ENCODE measurements at regions not wholly inside any gene's neighbourhood (a gene's known extent, or its start where the extent isn't known, plus 50 kb on each side); places are given as distances from the start of the nearest gene placed in this dataset.

DNA sequence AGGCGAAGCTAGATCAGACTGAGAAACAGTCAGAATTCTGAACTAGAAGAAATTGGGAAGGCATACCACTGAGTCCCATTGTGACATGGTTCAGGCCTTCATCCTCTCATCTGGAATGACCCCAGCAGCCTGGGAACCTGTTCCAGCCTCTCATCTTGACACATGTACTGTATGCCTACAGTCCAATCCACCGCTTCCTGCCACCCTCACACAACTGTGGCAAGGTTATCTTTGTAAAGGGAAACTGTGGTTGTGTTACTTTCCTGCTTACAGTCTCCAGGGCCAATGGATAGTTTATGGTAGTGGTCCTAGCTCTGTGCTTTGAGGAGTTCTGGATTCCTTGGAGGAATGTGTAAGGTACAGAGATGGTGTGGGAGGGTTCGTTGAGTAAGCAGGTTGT lies 296.9 kb upstream of the TRIB2 start:
- no peak for DNase-seq (ENCODE audit: low spot score)

DNA sequence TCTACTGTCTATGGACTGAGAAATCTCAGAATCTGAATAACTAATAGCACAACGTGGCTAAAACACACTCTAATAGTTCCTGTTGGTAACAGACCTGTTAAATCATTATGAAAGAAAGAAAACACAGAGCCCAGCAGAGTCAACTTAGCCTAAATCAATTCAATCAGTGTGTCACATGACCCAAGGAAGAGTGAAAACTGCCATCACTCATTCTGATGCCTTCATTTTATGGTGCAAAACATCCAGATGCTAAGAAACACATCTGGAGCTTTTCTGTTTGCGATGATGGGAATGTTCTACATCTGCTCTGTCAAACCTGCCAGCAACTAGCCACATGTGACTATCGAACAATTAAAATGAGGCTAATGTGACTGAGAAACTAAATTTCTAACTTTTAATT lies 295.7 kb upstream of the TRIB2 start:
- no peak for DNase-seq (ENCODE audit: low spot score)

DNA sequence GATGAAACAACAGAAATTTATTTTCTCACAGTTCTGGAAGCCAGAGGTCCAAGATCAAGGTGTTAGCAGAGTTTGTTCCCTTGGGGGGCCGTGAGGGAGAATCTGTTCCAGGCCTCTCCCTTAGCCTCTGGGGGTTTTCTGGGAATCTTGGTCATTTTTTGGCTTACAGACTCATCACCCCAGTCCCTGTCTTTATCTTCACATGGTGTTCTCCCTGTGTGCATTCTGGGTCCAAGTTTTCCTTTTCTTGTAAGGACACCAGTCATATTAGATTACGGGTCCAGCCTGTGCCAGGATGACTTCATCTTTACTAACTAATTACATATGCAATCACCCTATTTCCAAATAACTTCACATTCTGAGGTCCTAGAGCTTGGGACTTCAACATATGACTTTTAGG lies 292.5 kb upstream of the TRIB2 start:
- DNase-seq (ENCODE audit: low spot score) = no peak

DNA sequence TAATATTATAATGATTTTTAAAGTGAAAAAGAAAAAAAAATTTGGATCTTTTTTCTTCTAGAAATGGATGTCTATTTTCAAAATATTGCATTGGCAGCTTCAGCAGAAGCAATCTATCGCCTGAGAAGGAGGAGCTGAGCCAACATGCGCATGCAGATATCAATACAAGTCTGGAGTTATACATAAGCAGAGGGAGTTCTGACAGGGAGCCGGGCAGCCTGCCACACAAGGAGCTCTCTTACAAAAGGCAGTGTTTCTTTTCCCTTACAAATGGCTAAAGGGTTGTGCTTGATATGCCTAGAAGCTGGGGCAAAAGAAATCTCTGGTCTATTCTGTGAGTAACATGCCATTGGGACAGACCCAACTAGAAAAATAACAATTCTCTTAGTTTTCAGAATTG lies 291.9 kb upstream of the TRIB2 start:
- no peak for DNase-seq (ENCODE audit: low spot score)

DNA sequence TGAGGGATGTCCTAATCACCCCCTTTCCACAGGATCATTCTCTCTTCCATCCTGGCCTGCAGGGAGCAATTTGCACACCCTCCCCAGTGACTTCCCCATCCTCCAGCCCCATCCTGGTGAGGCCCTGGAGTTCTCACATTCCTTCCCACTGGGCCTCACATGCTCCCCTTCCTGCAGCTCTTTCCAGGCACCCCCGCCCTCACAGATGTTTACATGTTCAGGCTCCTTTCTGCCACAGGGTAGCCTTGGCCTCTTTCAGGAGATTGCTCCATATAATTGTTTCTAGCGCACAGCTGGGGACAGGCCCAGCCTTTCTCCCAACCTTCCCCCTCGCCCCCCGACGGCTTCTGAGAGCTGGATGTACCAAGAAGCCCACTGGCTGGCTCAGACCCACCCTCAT lies 288.4 kb upstream of the TRIB2 start:
- DNase-seq (ENCODE audit: low spot score) = no peak

- no peak for DNase-seq (ENCODE audit: low spot score)
These were observed 287.9 kb upstream of the TRIB2 start for GRCh38 chr2:12428786-12429185.

- DNase-seq (ENCODE audit: low spot score) = no peak
These were observed 286.8 kb upstream of the TRIB2 start for GRCh38 chr2:12429779-12430406.

DNA sequence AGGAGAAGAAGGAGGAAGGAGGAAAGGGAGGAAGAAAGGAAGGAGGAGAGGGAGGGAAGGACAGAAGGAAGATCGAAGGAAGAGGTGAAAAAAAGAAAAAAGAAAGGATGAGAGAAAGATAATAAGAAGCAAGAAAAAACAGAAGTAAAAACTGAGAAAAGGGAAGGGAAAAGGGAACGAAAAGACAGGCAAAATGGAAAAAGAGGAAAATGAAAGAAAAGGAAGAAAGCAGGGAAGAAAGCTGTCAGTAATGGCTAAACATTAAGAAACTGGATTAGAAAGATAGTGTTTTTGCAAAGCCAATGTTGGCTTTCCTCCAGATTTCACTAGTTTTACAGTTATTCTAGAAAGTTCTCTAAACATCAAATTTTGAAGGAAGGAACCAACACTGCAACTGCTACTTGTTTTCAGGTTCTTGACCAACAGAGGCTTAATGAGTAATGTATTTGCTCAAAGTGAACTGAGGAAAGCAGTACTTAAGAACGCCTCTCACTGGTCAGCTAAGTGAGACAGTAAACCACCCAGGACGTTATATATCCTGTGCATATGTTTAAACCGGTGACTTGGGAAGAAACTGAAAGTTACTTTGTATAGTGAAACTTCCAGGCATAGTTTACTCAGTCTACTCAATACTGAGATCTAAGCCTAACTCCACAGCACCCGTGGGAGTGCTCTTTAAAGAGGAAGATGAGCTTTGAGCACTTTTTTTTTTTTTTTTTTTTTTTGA lies 286.2 kb upstream of the TRIB2 start:
- DNase-seq (ENCODE audit: low spot score) = no peak

GRCh38 chr2:12432985-12433625 lies 283.6 kb upstream of the TRIB2 start:
- DNase-seq (ENCODE audit: low spot score) = no peak

- DNase-seq (ENCODE audit: low spot score) = no peak
These were observed 283.1 kb upstream of the TRIB2 start for GRCh38 chr2:12433626-12433990.

DNA sequence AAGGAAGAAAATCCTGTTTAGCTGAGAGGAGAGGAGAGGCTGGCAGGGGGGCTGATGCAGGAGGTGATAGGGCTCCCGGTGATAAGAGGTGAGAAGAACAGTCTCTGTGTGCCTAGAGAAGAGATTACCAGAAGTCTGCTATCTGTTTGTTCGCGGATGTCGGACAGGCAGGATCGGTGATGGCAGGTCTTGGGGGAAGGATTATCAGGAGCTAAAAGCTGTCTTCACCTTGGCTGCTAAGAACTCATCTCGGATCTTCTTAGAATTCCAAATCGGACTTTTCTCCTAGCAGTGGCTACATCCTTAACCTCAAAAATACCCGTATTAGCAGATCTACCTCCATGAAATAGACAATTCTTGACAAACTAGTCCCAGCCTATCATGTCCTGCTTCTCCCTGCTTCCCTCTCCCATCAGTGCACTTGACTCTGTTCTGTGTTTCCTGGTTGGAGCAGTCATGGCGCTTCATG lies 282.1 kb upstream of the TRIB2 start:
- DNase-seq (ENCODE audit: low spot score) = no peak

GRCh38 chr2:12435430-12436222 lies 281.1 kb upstream of the TRIB2 start:
- DNase-seq (ENCODE audit: low spot score) = no peak

- no peak for DNase-seq (ENCODE audit: low spot score)
These were observed 280.3 kb upstream of the TRIB2 start for GRCh38 chr2:12436483-12436882.

- DNase-seq (ENCODE audit: low spot score) = no peak
These were observed 279.7 kb upstream of the TRIB2 start for GRCh38 chr2:12436935-12437561.

GRCh38 chr2:12440731-12441130 lies 276.0 kb upstream of the TRIB2 start:
- no peak for DNase-seq (ENCODE audit: low spot score)

DNA sequence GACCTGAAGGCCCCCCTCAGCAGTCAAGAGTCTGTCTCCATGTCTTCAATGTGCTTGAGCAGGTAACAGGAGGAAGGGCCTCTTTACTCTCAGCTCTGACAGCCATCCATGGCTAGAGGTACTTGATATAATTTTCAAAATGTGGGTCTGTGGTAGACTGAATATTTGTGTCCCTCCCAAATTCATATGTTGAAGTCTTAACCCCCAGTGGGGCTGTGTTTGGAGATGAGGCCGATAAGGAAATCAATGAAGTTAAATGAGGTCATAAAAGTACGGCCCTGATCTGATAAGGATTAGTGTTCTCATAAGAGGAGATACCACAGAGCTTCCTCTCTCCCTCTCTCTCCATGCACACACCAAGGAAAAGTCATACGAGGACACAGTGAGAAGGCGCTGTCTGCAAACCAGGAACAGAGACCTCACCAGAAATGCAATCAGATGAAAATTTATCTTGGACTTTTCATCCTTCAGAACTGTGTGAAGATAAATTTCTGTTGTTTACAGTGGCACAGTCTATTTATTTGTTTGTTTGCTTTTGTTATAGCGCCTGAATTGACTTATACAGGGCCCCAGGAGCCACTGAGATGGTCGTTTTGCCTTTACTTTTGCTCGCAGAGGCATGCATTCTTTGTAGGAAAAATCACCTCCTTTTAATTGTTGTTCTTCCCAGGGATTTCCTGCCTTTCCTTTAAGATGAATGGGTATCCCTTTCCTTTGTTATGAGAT lies 274.8 kb upstream of the TRIB2 start:
- DNase-seq (ENCODE audit: low spot score) = no peak

GRCh38 chr2:12442476-12442847 lies 274.3 kb upstream of the TRIB2 start:
- peak; percentile 29 for DNase-seq (ENCODE audit: low spot score)

GRCh38 chr2:12448846-12449505 lies 267.8 kb upstream of the TRIB2 start:
- DNase-seq (ENCODE audit: low spot score) = no peak

DNA sequence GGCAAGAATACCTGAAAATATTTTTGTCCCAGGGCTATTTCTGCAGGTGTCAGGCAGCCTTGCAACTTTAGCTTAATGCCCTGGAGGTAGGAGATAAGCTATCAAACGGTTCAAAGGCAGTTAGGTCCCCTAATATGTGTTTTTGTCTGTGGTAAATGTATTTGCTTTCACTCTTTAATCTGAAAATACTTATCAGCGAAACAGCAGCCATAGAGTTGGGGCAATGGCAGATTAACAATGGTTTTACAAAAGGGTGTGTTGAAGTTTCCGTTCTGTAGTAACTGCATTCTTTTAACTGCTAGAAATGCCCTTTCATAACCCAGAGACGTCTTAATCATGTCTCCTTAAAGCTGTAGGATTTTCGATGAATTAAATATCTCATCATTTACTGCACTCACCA lies 265.0 kb upstream of the TRIB2 start:
- DNase-seq (ENCODE audit: low spot score) = no peak

DNA sequence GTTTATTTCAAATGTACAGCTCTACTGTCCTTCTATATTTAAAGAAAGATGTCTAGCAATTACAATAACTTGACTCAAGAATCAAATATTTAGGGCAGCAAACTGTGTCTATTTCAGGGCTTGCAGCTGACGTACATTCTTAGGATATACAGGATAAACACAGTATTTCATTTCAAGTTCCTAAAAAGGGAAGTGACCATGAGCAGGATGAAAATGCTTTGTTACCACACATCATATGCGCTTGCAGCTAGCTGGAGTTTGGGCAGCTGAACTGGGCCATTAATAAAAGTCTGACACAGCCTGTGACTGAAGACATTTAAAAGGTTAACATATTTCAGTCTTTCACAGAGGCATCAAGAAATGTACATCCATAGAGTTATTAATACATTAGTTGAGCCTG lies 264.6 kb upstream of the TRIB2 start:
- peak; percentile 30 for DNase-seq (ENCODE audit: low spot score)

- no peak for DNase-seq (ENCODE audit: low spot score)
These were observed 263.0 kb upstream of the TRIB2 start for GRCh38 chr2:12453731-12454130.
